OCI-LY3 (cell line): ENCODE measurements at regions not wholly inside any gene's neighbourhood (a gene's known extent, or its start where the extent isn't known, plus 50 kb on each side); places are given as distances from the start of the nearest gene placed in this dataset.

ENCODE experiments used
- H2AFZ ChIP-seq: fragments of 200-600, 300-600 bp; shearing (Covaris generic); 2 replicates; pipeline ENCODE4 v1.6.0; 2014; ENCODE audit warnings: antibody characterized with exemption, low read depth, low read length
- H3K27ac ChIP-seq: fragments of 200-600, 300-600 bp; sonication (generic); 2 replicates; pipeline ENCODE4 v1.5.1; 2014; ENCODE audit warnings: mild to moderate bottlenecking, low read length, moderate library complexity, mixed read lengths
- H3K27me3 ChIP-seq: fragments of 200-600, 300-600 bp; sonication (generic); 2 replicates; pipeline ENCODE4 v1.6.1; 2014; ENCODE audit warnings: low read depth, low read length, mixed read lengths
- H3K36me3 ChIP-seq: fragments of 200-600, 300-600 bp; sonication (generic); replicated peaks from 2 replicates; pipeline ENCODE3; 2014; ENCODE audit warnings: low read depth, low read length, mixed read lengths
- H3K4me1 ChIP-seq: fragments of 300-600, 200-600 bp; sonication (generic); 2 replicates; pipeline ENCODE4 v1.6.1; 2014; ENCODE audit warnings: low read length, mixed read lengths
- H3K4me2 ChIP-seq: fragments of 200-600, 300-600 bp; sonication (generic); 2 replicates; pipeline ENCODE4 v1.6.1; 2014; ENCODE audit warnings: low read length, mixed read lengths
- H3K4me3 ChIP-seq: fragments of 300-600, 200-600 bp; sonication (generic); 2 replicates; pipeline ENCODE4 v1.5.1; 2014; ENCODE audit warnings: antibody characterized with exemption, mild to moderate bottlenecking, low read length, moderate library complexity
- H3K79me2 ChIP-seq: fragments of 300-600, 200-600 bp; shearing (Covaris generic); 2 replicates; pipeline ENCODE4 v1.6.1; 2014; ENCODE audit warnings: mild to moderate bottlenecking, low read length, mixed read lengths
- H3K9ac ChIP-seq: fragments of 300-600, 200-600 bp; shearing (Covaris generic); 2 replicates; pipeline ENCODE4 v1.6.0; 2014; ENCODE audit warnings: mild to moderate bottlenecking, low read length, moderate library complexity
- H3K9me3 ChIP-seq: fragments of 200-600, 300-600 bp; shearing (Covaris generic); 2 replicates; pipeline ENCODE4 v1.6.1; 2014; ENCODE audit warnings: low read length, mixed read lengths; ENCODE audit not compliant: insufficient read depth
- H4K20me1 ChIP-seq: fragments of 200-600, 300-600 bp; sonication (generic); 2 replicates; pipeline ENCODE4 v1.6.1; 2016; ENCODE audit warnings: low read length, mixed read lengths; ENCODE audit not compliant: insufficient read depth
- CTCF ChIP-seq: fragments of 200-600, 300-600 bp; sonication (generic); IDR thresholded peaks from 2 replicates; pipeline ENCODE4 v1.5.1; 2014; ENCODE audit warnings: antibody characterized with exemption, low read length, low read depth
- EZH2phosphoT487 ChIP-seq: fragments of 200-600 bp; shearing (Covaris generic); IDR thresholded peaks from 2 replicates; pipeline ENCODE4 v1.6.1; 2018; ENCODE audit warnings: antibody characterized with exemption, mixed run types, low read depth

GRCh38 chr4:20367446-20367845, 115.7 kb downstream of the SLIT2 start:
- no peaks in the 10 kb centered on the region for H3K79me2 ChIP-seq
- no peak overlapping the region for H3K4me3 ChIP-seq
- TF ChIP-seq EZH2phosphoT487 (no peak), CTCF (no peak)
- H3K36me3 ChIP-seq, result no peaks in the 10 kb centered on the region
- no peaks in the 10 kb centered on the region for H4K20me1 ChIP-seq
- no peak overlapping the region for H3K4me2 ChIP-seq
- H3K9me3 ChIP-seq, result no peaks in the 10 kb centered on the region
- no peak overlapping the region for H3K9ac ChIP-seq
- H3K4me1 ChIP-seq, result no peaks in the 10 kb centered on the region
- no peak overlapping the region for H2AFZ ChIP-seq
- H3K27ac ChIP-seq, result no peak overlapping the region
- H3K27me3 ChIP-seq, result no peaks in the 10 kb centered on the region

GRCh38 chr4:20368926-20369325, 117.2 kb downstream of the SLIT2 start:
- H3K9ac ChIP-seq, result no peak overlapping the region
- TF ChIP-seq EZH2phosphoT487, result no peak
- no peak for TF ChIP-seq CTCF
- H3K36me3 ChIP-seq, result no peaks in the 10 kb centered on the region
- no peak overlapping the region for H2AFZ ChIP-seq
- H3K79me2 ChIP-seq, result no peaks in the 10 kb centered on the region
- no peak overlapping the region for H3K4me2 ChIP-seq
- no peaks in the 10 kb centered on the region for H3K27me3 ChIP-seq
- no peaks in the 10 kb centered on the region for H4K20me1 ChIP-seq
- H3K9me3 ChIP-seq, result no peaks in the 10 kb centered on the region
- no peak overlapping the region for H3K27ac ChIP-seq
- H3K4me3 ChIP-seq, result no peak overlapping the region
- H3K4me1 ChIP-seq, result no peaks in the 10 kb centered on the region

- H3K4me1 ChIP-seq, result no peaks in the 10 kb centered on the region
Measured at GRCh38 chr4:20370274-20370673, 118.6 kb downstream of the SLIT2 start.

GRCh38 chr4:20376070-20376469, 124.4 kb downstream of the SLIT2 start:
- no peak for TF ChIP-seq EZH2phosphoT487
- TF ChIP-seq CTCF, result no peak

More at GRCh38 chr4:20370274-20370673, 118.6 kb downstream of the SLIT2 start:
- H4K20me1 ChIP-seq, result no peaks in the 10 kb centered on the region
- no peaks in the 10 kb centered on the region for H3K9me3 ChIP-seq
- H3K9ac ChIP-seq, result no peak overlapping the region
- no peaks in the 10 kb centered on the region for H3K27me3 ChIP-seq
- no peaks in the 10 kb centered on the region for H3K79me2 ChIP-seq
- TF ChIP-seq CTCF (no peak), EZH2phosphoT487 (no peak)
- no peak overlapping the region for H2AFZ ChIP-seq
- no peak overlapping the region for H3K4me3 ChIP-seq
- H3K27ac ChIP-seq, result no peak overlapping the region
- no peaks in the 10 kb centered on the region for H3K36me3 ChIP-seq
- no peak overlapping the region for H3K4me2 ChIP-seq

More at GRCh38 chr4:20376070-20376469, 124.4 kb downstream of the SLIT2 start:
- Histone ChIP-seq H3K36me3 (no peaks in the 10 kb centered on the region), H4K20me1 (no peaks in the 10 kb centered on the region), H3K4me3 (no peak overlapping the region), H3K27me3 (no peaks in the 10 kb centered on the region), H3K79me2 (no peaks in the 10 kb centered on the region), H2AFZ (no peak overlapping the region), H3K9ac (no peak overlapping the region), H3K27ac (no peak overlapping the region), H3K4me1 (no peaks in the 10 kb centered on the region), H3K4me2 (no peak overlapping the region), H3K9me3 (no peaks in the 10 kb centered on the region)
